ENCODE measurements at regions not wholly inside any gene's neighbourhood (a gene's known extent, or its start where the extent isn't known, plus 50 kb on each side); places are given as distances from the start of the nearest gene placed in this dataset.

DNA sequence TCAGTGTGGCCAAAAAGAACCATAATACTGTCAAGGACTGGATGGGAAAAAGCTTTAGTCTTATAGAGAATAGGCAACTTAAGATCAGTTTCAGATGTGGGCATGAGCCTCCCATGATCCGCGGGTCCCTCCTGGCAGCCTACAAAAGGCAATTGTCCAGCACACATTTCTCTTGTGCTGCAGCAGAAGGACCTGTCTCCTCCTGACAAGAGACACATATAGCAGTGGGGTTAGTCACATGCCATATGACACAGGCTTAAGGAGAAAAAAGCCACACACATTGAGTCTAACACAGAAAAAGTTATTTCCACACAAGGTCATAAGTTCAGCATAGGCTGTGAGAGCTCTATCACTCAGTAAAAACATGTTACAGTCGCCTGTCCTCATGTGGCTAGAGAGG lies 1378.7 kb upstream of the PRR20A start:
- TF ChIP-seq POLR2A (IDR thresholded peaks at IDR 0.05), result no peak
- TF ChIP-seq, protein P1, sequence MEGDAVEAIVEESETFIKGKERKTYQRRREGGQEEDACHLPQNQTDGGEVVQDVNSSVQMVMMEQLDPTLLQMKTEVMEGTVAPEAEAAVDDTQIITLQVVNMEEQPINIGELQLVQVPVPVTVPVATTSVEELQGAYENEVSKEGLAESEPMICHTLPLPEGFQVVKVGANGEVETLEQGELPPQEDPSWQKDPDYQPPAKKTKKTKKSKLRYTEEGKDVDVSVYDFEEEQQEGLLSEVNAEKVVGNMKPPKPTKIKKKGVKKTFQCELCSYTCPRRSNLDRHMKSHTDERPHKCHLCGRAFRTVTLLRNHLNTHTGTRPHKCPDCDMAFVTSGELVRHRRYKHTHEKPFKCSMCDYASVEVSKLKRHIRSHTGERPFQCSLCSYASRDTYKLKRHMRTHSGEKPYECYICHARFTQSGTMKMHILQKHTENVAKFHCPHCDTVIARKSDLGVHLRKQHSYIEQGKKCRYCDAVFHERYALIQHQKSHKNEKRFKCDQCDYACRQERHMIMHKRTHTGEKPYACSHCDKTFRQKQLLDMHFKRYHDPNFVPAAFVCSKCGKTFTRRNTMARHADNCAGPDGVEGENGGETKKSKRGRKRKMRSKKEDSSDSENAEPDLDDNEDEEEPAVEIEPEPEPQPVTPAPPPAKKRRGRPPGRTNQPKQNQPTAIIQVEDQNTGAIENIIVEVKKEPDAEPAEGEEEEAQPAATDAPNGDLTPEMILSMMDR (IDR thresholded peaks at IDR 0.05), result no peak
- TF ChIP-seq POLR2AphosphoS5 (IDR thresholded peaks at IDR 0.05), result no peak
